Left renal cortex interstitium (tissue), 4 donors: ENCODE measurements at regions not wholly inside any gene's neighbourhood (a gene's known extent, or its start where the extent isn't known, plus 50 kb on each side); places are given as distances from the start of the nearest gene placed in this dataset.

Experiments used
- DNase-seq, 4 donors: peaks; one replicate each; pipeline ENCODE4 v3.0.0-alpha.2; 2013; ENCODE audit warnings: low read depth in 4 of 4, low spot score in 2 of 4, missing footprints in 1 of 4

GRCh38 chr14:44309331-44309730 is 197.8 kb downstream of the FSCB start:
- no peak for DNase-seq

GRCh38 chr14:44300916-44301315 is 206.2 kb downstream of the FSCB start:
- no peak for DNase-seq

GRCh38 chr14:44297437-44297836 is 209.6 kb downstream of the FSCB start:
- no peak for DNase-seq

- no peak for DNase-seq
These were observed 215.6 kb downstream of the FSCB start for GRCh38 chr14:44291366-44291915.

GRCh38 chr14:44287858-44288257 is 219.2 kb downstream of the FSCB start:
- DNase-seq, result no peak

GRCh38 chr14:44286201-44286600 is 220.9 kb downstream of the FSCB start:
- no peak for DNase-seq

GRCh38 chr14:44283836-44284235 is 223.2 kb downstream of the FSCB start:
- no peak for DNase-seq

- no peak for DNase-seq
These were observed 227.7 kb downstream of the FSCB start for GRCh38 chr14:44279357-44279756.

GRCh38 chr14:44271637-44272036 is 235.4 kb downstream of the FSCB start:
- no peak for DNase-seq

GRCh38 chr14:44271006-44271405 is 236.1 kb downstream of the FSCB start:
- DNase-seq, result no peak

- no peak for DNase-seq
These were observed 241.8 kb downstream of the FSCB start for GRCh38 chr14:44265246-44265645.

GRCh38 chr14:44215660-44216059 is 291.4 kb downstream of the FSCB start:
- no peak for DNase-seq

- DNase-seq, result no peak
These were observed 295.4 kb downstream of the FSCB start for GRCh38 chr14:44211718-44212117.

- DNase-seq, result no peak
These were observed 302.8 kb downstream of the FSCB start for GRCh38 chr14:44204061-44204835.

- DNase-seq, result no peak
These were observed 326.1 kb downstream of the FSCB start for GRCh38 chr14:44180975-44181374.

GRCh38 chr14:44170556-44170955 is 336.5 kb downstream of the FSCB start:
- no peak for DNase-seq

- DNase-seq, result no peak
These were observed 337.0 kb downstream of the FSCB start for GRCh38 chr14:44170101-44170500.

GRCh38 chr14:44168566-44168965 is 338.5 kb downstream of the FSCB start:
- DNase-seq, result no peak

GRCh38 chr14:44166611-44167010 is 340.5 kb downstream of the FSCB start:
- no peak for DNase-seq

- DNase-seq, result no peak
These were observed 341.1 kb downstream of the FSCB start for GRCh38 chr14:44165936-44166335.

- no peak for DNase-seq
These were observed 341.8 kb downstream of the FSCB start for GRCh38 chr14:44165286-44165685.

GRCh38 chr14:44163946-44164345 is 343.1 kb downstream of the FSCB start:
- no peak for DNase-seq

- no peak for DNase-seq
These were observed 344.9 kb downstream of the FSCB start for GRCh38 chr14:44162197-44162596.
